T47D (cell line): ENCODE measurements at regions not wholly inside any gene's neighbourhood (a gene's known extent, or its start where the extent isn't known, plus 50 kb on each side); places are given as distances from the start of the nearest gene placed in this dataset.
A peak's percentile ranks its signal among the peaks of the same experiment; 100 is the strongest.

ENCODE experiments used
- DNase-seq, 2 experiments: peaks; one replicate each; pipeline versions ENCODE4 v3.0.0 to v3.0.0-alpha.2; 2011 to 2012; ENCODE audit warnings: low read depth in 1 of 2, low spot score in 1 of 2
- JUND ChIP-seq: IDR thresholded peaks from 2 replicates; pipeline ENCODE4 v1.6.1; 2012; ENCODE audit warnings: low read depth
- in situ Hi-C: cut with HindIII; loops from 2 replicates; pipeline ENCODE4 v1.10.0; 2016; ENCODE audit warnings: low sequenced_read_pairs, low pct_unique_long_range_greater_than_20kb

DNA sequence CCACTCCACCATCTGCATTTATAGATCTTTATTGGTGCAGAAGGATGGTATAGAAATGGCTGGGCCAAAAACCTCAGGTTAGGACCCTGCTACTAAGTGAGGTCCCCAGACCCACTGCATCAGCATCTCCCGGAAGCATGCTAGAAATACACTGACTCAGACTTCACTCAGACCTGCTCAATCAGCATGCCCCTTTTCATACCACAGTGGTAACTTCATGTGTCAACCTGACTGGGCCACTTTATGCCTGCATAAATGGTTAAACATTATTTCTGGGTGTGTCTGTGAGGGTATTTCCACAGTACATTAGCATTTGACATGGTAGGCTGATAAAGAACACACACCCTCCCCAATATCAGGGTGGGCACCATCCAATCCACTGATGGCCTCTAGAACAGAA, 118.6 kb upstream of the VCX3B start:
- in situ Hi-C loops = no loop called here
- DNase-seq = no peak

DNA sequence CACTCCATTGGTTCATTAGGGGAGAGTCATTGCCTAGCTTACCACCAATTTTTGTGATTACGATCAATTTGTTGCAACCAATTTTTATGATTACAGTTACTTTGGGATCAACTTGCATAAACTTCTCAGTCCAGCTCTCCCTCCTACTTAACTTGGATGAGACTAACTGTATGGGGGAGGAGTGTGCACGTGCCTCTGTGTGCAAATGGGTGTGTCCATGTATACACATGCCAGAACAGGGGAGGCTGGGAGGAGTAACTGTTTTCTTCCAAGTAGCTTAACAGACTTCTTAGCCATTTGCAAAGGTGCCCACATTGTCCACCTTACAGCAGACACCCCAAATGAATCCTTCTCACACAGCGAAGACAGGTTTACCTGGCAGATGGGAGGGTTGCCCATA, 117.7 kb upstream of the VCX3B start:
- TF ChIP-seq JUND = no peak
- no peak for DNase-seq
- in situ Hi-C loops = no loop called here

More for the DNA sequence above, 118.6 kb upstream of the VCX3B start:
- TF ChIP-seq JUND = no peak

DNA sequence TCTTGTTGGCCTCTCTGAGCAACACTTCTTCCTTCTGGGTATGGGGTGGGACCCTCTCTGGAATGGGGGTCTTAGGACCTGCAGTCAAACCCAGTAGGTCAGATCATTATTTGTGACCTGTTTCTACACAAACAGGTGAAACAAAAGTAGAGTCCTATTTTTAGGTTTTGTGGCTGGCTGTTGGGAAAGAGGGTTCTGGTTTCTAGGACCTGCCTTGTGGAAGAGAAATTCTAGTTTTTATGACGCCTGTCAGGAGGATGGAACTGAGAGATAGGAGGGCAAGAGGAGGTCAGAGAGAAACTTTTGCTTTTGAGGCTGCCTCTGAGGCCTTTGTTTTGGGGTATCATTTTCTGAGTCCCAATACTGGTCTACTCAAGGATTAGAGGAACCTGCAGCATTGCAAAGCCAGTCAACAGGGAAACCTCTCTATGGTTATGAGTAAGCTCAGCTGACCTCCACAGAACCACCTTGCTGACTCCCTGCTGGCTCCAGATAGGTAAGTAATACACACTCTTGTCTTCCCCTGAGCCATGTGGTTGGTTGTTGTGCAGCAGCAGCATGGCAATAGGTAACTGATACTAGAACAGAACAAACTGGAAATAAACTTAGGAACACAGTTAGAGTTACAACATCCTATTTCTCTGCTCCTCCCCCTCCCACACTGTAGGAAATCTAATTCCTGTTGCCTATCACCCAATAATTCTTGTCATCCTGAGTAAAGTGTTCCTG, 114.7 kb upstream of the VCX3B start:
- no peak for DNase-seq
- in situ Hi-C loops = no loop called here
- no peak for TF ChIP-seq JUND

GRCh38 chrX:8358302-8358701, 106.3 kb upstream of the VCX3B start:
- in situ Hi-C loops = no loop called here
- no peak for TF ChIP-seq JUND
- DNase-seq = no peak

DNA sequence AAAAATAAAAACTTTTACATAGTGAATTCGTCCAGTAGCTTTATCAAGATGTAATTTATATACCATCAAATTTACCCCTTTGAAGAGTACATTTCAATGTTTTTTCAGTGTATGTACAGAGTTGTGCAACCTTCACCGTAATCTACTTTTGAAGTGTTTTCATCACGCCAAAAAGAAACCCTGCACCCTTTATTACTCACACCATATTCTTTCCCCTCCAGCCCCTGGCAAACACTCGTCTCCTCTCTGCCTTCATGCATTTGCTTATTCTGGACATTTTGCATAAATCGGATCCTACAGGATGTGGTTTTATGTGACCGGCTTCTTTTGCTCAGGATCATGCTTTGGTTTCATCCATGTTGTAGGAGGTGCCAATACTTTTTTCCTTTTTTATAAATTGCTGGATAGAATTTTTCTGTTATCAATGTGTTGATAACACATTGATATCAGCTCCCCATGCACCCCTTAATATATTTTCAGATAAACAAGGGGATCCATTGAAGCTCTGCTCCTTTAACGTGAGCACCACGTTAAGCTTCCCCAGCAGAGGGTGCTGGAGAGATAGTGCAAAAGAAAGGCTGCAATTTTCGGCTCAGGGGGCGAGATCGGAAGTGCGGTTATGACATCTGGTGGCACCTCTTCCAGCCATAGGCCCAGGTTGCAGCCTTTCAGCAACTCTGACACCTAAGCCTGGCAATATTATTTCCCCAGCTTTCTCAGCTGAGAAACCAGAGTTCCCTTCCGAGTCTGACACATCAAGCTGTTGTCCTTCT, 100.1 kb upstream of the VCX3B start:
- peak in 1 of 2 experiments; percentile 49 for DNase-seq
- in situ Hi-C loops = no loop called here
- no peak for TF ChIP-seq JUND

GRCh38 chrX:8366481-8366880, 98.1 kb upstream of the VCX3B start:
- no peak for TF ChIP-seq JUND
- DNase-seq = no peak
- in situ Hi-C loops = no loop called here

DNA sequence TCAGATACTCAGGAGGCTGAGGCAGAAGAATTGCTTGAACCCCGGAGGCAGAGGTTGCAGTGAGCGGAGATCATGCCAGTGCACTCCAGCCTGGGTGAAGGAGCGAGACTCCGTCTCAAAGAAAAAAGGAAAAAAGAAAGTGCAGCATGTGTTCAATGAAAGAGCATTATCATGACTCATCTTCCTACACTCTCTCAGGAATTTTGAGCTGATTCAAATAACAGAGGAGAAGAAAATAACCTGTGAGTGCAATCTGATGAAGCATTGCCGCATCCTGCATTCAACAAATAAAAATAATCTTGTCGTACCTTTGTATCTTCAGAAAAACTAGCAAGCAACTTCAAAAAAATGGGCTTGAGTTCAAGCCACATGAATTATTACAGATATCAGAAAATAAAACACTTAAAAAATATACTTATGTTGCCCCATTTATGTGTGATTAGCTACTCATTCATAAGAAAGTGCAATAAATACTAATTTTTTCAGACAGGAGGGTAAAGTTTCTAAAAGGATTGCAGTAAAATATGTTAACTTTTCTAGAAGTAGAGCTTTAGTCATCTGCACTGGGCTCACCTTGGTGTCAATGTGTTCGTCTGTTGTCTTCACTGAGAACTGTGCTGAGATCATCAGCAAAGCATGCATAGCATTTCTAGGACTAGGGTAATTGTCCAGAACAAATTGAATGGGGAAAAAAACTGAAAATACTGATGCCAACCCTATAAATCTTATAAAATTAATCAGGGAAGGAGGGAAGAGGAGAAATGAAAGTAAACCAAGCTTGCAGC, 90.4 kb upstream of the VCX3B start:
- DNase-seq = no peak
- TF ChIP-seq JUND = no peak
- in situ Hi-C loops = no loop called here

- in situ Hi-C loops = no loop called here
- TF ChIP-seq JUND = no peak
- DNase-seq = no peak
These were observed 87.6 kb upstream of the VCX3B start for GRCh38 chrX:8377041-8377440.

DNA sequence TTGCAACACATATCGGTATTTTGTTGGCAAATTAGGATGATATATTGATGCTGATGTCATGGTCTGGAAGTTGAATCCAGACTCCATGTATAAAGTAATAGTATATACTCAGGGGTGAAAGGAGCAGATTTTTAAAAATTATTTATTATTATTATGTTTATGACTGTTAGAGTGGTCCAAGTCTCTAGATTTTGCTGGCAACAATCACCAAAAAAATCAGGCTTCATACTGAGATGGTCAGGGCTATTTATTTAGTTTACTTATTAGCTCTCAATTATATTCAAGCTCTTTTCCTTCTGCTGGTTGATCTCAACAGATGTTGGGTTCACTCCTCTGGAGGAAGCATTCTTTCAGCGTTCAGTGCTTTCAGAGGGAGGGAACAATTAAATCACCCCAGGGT, 73.9 kb upstream of the VCX3B start:
- TF ChIP-seq JUND = no peak

DNA sequence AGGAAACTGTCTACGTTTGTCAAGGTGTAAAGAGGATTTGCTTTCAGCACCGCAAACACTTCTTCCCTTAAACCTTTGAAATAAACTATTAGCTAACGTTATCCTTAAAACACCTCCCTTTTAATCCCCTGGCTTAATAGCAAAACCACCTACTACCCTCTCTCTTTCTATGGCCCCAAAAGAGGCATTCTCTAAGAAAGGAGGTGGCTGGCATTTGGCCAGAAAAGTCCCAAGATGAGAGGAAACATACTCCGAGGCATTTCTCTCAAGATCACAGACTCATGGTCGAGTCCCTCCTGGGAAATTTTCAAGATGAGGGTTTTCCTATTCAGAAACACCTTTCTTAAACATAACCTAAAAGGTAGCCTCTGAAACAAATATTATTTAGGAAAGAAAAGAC, 60.6 kb upstream of the VCX3B start:
- no peak for TF ChIP-seq JUND

More for the DNA sequence above, 73.9 kb upstream of the VCX3B start:
- DNase-seq = no peak
- in situ Hi-C loops = no loop called here

GRCh38 chrX:8404471-8404870, 60.2 kb upstream of the VCX3B start:
- DNase-seq = no peak
- no peak for TF ChIP-seq JUND
- in situ Hi-C loops = no loop called here

More for the DNA sequence above, 60.6 kb upstream of the VCX3B start:
- DNase-seq = no peak
- in situ Hi-C loops = no loop called here

DNA sequence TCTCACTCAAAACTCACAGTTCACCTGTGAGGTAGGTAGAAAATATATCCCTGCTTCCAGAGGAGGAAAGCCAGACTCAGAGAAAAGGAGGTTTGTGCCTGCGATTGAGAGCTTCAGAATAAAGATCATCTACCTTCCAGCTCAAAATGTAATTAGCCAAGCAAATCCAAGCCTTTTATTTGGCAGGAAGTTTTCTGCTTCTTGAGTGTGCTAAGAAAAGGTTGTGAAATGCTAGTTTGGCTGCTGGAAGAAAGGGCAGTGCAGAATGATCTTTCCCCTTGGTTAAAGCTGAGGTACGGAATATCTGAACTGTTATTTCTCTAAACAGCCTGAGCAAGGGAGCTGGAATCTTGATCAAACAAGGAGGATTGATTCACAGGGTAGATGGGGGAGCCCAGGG, 59.7 kb upstream of the VCX3B start:
- in situ Hi-C loops = no loop called here
- no peak for DNase-seq
- no peak for TF ChIP-seq JUND

DNA sequence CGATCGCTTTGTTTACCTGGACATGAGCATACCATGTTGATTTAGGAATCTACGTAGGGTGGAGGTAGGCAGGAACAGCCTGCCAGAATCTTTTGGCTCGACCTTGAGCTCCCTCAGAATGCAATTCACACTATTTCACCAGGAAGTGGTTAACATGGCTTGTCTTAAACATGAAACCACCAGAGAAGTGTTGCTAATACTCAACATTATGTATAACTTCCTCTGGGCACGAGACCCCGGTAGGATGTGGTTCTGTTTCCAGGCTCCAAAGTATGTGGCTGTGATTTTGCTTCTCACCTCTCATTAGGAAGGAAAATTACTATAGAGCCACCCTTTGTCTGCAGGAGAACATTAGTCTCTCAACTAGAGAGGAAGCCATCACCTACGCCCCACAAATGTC, 59.0 kb upstream of the VCX3B start:
- in situ Hi-C loops = no loop called here
- TF ChIP-seq JUND = no peak
- DNase-seq = no peak
